ENCODE measurements at regions not wholly inside any gene's neighbourhood (a gene's known extent, or its start where the extent isn't known, plus 50 kb on each side); places are given as distances from the start of the nearest gene placed in this dataset.

DNA sequence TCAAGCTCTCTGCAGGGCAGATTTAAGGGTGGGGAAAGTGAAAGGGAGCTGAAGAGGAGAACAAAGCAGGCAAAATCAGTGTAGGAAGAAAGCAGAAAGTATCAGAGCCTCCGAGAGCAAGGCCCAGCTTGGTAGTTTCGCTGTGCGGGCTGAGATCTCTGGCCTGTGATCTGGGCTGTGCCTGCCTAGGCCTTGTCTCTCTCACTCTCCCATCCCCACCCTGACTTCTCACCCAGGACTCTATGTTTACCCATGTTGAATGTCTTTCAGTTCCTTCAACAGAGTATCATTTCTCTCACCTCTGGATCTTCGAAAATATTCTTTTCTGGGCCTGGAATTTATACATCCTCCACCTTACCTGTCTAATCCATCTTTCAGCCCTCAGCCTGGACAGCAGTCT, 391.3 kb downstream of the FOXO1 start:
- DNase-seq (ENCODE audit: low read depth) = no peak

DNA sequence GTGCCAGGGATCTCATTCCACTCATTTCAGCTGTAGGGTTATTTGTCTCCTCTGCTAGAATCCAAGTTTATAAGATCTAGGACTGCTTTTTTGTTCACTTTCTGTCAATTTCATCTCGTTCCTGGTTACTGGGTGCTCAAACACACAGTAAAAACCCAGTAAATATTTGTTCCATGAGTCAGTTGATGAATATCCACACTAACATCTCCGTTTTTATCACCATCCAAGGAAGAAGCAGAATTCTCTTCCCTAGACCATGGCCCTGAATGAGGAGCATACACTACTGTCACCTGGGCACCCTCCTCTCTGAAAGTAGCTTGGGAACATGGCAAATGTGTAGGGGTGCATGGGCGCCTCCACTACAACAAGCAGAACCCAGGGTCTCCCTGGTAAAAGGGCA, 390.8 kb downstream of the FOXO1 start:
- peak; percentile 19 for DNase-seq (ENCODE audit: low read depth)

DNA sequence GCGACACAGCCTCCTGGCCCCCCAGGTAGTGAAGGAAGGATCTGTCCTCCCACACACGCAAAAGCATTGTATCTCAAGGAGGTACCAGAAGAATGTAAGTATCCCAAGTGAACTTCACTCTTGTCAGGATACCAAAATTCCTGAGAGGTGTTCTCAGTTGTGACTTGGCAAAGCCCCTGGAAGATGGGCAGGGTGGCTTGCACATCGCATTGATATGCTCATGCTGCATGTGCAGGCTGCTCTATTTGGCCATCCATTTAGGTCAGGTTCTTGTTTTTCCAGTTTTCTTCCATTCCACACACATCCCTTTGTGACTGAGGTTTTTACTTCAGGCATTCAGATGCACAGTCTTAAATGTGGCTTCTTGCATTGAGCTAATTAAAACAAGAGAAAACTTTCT, 382.8 kb downstream of the FOXO1 start:
- DNase-seq (ENCODE audit: low read depth) = no peak

DNA sequence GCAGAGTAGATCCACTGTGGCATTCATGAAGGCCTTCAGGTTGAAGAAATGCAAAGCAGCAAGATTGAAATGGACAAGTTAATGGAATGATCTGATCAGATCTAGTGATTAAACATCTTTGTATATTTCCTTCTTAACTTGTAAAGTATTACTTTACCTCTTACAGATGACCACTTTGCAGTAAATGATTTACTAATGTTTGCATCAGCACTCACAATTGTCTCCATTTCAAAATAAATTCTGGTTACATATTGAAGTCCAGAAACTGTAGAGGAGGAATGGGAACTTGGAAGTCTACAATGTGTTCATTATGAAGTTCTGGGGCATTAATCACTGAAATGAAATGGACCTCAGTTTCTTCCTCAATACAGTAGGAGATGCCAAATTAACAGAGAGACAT, 380.8 kb downstream of the FOXO1 start:
- no peak for DNase-seq (ENCODE audit: low read depth)

DNA sequence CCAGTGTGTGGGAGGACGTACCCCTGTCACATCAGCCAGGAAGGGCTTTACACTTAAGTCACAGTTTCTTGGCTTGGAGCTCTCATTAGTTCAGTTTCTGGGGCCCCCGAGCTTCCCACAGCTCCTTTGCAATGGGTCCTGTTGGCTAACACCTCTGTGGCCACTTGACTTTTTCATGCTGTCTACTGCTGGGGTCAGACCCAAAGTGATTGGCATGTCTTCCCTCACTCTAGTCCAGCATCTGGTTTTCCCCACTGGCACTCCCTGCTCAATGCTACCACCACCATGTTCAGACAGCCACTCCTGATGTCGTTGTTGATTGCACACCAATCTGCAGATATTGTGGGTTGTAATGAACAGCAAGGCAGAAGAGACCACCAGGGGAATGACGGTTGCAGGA, 379.0 kb downstream of the FOXO1 start:
- DNase-seq (ENCODE audit: low read depth) = no peak

DNA sequence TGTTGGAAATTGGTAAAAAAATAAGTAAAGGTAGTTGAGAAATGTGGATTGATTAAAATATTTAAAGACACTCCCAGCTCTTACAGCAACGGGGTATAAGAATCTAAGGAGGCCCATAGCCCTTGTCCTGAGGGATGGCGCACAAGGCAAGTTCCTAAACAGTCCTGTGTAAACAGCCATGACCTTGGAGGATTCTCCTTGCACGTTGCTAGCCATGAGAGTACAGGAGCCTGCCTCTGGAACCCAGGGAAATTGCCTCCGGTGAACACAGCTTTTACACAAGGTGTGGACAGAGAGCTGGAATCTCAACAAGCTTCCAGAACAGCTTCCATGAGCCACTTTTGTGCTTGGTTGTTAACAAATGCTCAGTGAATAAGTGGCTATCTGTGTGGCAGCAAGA, 378.2 kb downstream of the FOXO1 start:
- no peak for DNase-seq (ENCODE audit: low read depth)

DNA sequence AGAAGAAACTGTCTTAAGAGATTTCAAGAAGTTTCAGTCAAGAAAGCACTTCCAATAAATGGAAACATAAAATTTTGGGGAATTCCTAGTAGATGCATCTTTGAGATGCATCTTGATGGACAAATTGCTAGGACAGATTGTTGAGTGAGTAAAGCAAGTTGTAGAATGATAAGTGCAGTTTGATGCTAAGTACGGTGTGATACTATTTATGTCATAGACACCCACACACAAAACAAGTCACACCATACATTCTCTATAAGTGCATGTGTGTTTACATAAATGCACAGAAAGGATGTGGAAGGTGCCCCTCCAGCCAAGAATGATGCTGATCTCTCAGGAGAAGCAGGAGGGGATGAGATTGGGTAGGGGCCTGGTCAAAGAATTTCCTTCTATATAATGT, 375.7 kb downstream of the FOXO1 start:
- DNase-seq (ENCODE audit: low read depth) = no peak

DNA sequence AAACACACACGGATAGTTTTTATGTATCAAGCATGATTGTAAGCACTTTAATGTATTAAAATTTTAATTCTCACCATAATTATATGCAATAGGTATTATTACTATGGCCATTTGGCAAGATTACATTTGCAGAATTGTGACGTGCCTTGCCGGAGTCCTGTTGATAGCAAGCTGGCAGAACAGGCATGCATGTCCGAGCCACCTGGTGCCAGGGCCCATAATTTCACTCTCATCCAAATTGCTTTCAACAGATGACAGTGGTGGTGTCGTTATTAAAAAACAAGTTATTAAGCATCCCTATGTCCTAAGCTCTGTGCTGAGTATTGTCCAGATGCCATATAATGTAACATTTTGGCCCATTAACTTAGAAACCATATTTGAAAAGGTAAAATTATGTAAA, 374.3 kb downstream of the FOXO1 start:
- DNase-seq (ENCODE audit: low read depth) = no peak

DNA sequence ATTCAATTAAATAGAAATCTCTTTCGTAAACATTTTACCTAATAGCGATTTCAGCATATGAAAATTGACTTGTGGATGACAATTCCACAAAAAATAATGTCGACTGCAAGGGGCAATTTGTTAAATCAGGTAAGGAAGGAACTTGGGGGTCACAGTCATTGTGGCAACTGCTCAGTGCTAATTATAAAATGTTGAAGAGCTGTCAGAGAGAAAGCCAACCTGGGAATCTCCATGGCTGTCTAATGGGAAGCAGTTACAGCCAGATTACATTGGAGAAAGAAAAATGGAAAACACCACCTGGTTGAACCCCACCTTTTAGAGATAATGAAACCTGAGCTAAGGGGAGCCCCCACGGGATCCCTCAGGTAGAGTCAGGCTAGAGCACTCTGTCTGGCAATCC, 373.9 kb downstream of the FOXO1 start:
- no peak for DNase-seq (ENCODE audit: low read depth)

DNA sequence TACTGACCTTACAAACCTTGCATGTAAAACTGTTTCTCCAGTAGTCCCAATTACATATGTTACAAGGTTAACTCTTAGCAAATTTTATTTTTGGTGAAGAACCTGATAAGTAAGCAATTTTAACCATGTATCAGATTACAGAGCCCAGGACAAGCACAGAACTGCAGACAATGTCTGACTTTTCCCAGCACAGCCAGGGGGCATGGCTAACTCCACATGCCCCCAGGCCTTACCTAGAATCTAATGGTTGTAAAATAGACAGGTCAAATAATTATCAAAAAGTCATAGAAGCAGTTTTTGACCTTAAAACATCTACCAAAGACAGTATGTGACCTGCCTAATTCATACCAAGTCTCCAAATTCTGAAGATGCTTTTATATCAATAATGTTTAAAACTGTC, 364.1 kb downstream of the FOXO1 start:
- no peak for DNase-seq (ENCODE audit: low read depth)

DNA sequence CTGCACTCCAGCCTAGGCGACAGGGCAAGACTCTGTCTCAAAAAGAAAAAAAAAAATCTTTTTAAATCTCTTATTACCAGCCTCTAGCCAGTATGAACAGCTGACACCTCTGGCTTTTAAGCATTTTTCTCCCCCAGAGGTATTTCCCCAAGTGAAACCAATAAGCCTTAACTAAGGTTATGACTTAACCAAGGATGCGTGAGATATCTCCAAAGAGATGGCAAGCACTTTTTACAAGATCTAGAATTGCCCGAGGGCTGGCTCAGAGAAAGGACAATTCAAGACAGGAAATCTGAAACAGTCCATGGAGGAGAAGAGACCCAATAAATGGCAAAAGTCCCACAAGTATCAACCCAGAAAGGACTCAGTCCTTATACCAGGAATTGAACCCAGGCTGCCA, 362.1 kb downstream of the FOXO1 start:
- DNase-seq (ENCODE audit: low read depth) = no peak

DNA sequence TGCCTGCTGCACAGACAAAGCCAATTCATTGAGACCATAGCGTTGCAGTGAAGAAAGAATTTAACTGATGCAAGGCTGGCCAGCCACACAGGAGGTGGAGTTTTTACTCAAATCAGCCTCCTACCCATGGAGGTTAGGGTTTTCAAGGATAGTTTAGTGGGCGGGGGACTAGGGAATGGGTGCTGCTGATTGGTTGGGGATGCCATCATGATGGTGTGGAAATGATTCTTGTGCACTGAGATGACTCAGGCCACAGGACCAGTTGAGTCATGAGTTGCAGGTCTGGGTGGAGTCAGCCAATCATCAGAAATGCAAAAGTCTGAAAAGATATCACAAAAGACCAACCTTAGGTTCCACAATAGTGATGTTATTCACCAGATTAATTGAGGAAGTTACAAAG, 359.6 kb downstream of the FOXO1 start:
- peak; percentile 23 for DNase-seq (ENCODE audit: low read depth)

DNA sequence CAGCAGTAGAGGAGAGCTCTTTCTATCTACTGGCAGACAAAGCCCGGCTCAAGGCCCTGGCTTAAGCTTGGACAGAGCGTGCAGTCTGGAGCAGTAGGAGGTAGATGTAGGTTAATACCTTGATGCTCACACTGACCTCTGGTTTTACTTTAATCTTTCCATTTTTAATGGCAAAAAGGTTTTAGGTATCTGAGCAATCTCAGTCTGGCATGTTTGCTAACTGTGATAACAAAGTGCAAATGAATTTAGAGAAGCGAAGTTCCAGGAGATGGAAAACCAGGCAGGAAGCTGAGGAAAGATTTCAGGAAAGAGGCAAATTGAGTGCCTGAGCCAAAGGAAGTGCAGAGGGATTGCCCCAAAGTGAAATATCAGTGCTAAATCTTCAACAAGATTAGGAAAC, 356.6 kb downstream of the FOXO1 start:
- DNase-seq (ENCODE audit: low read depth) = no peak

DNA sequence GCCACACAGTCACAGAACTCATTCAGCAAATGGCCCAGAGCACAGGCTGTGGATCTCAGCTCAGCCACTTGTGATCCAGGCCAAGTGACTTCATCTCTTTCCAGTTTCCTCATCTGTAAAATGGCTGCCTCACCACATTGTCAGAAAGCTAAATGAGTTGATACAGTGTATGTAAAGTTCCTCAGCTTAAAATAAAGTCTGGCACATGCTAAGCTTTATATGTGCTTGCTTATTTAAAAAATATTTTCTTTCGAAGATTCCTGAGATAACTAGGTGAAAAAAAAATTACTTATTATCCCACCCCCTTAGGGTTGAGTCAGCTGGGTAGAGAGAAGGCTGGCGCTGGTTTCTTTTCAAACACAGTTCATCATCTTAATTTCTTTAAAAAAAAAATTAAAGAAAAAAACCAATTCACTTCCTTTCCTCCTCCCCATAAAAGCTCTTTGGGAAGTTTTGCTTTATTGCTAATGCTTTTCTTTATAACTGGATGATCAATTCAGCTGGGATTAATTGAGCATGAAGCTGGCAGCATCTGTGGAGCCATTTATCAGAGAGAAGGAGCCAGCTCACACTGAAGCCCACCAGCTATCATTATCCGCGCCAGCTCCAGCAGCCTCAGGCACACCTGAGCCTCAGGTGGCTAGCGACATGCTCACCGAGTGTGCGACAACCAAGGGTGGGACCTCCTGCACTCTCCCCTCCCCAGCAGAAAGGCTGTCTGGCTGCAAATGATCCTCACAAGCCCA, 354.9 kb downstream of the FOXO1 start:
- no peak for DNase-seq (ENCODE audit: low read depth)

DNA sequence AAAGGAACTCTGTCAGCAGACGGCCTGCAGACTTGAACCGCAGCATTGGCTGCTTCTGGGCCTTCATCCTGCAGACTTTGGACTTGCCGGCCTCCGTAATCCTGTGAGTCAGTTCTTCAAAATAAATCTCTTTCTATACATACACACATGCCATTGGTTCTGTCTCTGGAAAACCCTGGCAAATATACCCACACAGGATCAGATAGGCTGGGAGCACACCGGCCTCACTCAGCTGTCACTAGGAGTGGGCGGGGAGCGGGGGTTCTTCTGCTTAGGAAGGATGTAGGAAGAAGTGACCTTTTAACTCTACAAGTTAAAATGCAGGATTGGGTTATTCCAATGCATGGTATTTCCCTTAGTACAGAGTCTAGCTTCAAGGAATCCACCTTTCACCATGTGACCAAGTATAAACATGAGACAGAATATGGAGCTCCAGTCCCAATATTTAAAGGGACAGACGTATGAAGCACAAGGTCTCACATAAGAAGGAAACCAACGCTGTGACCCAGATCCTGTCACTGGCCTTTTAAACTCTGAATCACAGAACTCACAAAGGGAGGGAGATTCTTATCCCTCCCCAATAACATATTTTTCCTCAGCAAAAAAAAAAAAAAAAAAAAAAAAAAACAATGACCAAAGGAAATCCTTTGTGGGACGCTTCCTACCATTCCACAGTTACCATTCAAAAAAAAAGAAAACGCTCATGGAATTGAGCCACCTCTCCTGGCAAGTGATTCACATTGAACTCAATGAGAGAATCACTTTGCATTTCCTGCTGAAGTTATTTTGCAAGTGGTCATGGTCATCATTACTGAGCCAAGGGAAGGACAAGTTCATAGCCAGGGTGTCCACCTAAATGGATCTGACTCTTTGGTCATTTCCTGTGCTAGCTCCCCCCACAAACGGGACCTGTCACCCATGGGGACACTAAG, 352.9 kb downstream of the FOXO1 start:
- DNase-seq (ENCODE audit: low read depth) = peak; percentile 72

DNA sequence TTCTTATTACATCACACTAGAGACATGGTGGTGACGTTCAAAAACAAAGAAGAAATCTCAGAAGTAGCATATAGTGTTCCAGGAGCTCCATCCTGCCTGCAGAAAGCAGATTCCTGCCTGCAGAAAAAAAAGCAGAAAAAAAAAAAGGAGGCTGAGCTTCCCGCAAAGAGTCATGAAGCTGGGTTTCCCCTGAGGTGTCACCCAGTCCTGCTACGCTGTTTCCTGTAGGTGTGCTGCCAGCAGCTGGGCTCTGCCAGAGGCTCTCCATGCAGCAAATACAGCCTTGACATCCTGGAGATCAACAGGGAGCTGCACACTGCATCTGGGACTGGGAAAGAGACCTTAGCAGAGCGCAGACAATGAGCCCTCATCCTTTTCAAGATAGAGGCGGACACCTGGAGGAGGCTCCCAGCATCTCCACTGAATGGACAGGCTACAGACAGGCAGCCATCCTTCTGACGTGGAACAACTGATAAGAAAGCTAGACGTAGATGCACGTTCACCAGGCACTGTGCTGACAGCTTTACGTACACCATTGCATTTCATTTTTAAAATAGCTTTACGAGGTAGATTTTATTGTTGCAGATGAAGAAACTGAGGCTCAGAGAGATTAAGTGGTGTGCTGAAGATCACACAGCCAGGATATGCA, 350.9 kb downstream of the FOXO1 start:
- DNase-seq (ENCODE audit: low read depth) = peak; percentile 32

DNA sequence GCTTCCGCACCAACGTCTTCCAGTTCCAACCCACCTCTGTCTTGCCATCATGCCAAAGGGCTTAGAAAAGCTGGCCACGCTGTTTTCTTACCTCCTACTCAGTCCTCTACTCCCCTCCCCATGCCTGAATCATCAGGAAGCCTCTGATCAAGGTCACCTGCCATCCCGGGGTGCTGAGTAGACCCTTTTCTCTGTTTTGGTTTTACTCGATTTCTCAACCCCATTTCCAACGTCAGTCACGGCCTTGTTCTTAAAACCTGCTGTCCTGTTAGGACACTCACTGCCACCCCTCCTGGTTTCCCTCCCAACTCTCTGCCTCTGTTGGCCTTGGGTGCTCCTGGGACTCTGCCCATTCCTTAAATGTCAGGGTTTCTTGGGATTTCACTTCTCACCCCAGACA, 350.1 kb downstream of the FOXO1 start:
- DNase-seq (ENCODE audit: low read depth) = no peak

DNA sequence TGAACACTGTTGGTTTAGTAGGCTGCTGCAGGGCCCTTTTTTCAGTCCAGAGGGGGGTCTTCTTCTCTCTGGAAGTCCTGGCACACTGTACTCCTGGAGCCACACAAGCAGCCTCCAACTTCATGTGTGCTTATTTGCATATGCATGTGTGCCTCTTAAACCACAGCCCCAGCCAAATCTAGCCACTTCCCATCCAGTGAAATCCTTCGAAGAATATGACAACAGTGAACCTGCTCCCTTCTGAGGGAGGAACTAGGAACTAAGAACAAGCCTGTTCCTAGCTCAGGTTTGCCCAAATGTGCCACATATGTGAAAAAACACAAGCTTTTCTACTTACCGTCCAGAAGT, 348.5 kb downstream of the FOXO1 start:
- DNase-seq (ENCODE audit: low read depth) = no peak

DNA sequence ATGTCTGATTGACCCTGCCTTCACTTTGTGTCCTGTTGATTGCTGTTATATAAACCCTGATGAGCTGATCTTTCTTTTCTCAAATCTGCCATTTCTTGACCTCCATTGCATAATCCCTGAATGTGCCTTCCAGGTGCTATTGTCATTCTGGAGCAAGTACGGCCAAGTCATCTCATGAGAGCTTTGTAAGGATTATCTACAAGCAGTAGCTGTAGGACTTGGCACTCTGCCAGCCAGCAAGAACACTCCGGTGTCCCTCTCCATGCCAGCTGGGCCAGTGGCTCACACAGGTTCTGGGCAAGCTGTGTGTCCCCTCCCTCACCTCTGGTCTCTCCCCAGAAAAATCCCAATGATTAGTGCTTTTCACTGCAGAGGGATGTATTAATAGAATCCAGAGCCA, 348.1 kb downstream of the FOXO1 start:
- no peak for DNase-seq (ENCODE audit: low read depth)

DNA sequence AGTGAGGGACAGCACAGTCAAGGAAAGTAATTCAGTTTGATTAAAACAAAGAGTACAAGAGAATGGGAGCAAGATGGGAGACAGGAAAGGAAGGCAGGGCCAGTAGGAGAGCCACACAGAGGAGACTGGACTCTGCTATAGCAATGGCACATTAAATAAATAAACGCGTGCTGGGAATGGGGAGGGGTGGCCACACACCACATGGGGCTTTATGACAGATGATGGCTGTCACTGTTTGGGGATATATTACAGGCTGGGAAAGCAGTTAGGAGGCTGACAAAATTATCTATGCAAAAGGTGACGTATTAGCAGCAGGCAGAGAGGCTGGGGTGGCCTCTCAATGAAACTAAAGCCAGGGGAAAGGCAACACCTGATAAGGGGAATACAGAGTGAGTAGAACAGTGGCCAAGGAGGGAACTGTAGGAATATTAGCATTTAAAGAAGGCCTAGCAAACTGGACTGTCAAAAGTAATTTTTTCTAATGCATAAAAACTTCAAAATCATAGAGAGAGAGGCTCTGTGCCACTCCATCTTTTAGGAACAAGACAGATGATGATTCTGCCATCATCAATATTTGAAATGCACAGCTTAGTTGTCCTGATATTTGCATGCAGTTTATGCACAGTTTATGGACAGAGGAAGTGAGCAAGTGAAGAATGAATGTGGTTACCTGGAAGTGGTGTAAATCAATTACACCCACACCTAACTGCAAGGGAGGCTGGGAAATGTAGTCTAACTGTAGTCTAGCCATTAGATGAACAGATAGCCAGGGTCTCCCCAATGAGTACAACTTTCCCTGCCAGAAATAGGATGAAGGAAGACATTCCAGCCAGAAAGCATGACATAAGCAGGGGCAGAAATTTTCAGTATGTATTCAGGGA, 346.5 kb downstream of the FOXO1 start:
- no peak for DNase-seq (ENCODE audit: low read depth)

DNA sequence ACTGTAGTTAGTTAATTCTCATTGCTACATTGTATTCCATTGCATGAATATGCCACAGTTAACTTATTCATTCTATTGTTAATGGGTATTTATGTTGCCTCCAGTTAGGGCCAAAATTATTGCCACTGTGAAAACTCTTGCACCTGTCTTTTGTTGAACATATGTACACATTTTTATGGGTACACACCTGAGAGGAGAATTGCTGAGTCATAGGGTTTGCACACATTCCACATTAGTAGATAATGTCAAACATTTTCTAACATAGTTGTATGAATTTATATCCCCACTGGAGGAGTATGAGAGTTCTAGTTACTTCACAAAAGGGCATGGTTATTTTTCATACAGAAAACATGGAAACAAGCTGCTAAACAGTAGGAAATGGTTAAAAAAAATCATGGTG, 338.4 kb downstream of the FOXO1 start:
- no peak for DNase-seq (ENCODE audit: low read depth)

Measured in HT1080 (cell line).